ENCODE measurements at regions not wholly inside any gene's neighbourhood (a gene's known extent, or its start where the extent isn't known, plus 50 kb on each side); places are given as distances from the start of the nearest gene placed in this dataset.

DNA sequence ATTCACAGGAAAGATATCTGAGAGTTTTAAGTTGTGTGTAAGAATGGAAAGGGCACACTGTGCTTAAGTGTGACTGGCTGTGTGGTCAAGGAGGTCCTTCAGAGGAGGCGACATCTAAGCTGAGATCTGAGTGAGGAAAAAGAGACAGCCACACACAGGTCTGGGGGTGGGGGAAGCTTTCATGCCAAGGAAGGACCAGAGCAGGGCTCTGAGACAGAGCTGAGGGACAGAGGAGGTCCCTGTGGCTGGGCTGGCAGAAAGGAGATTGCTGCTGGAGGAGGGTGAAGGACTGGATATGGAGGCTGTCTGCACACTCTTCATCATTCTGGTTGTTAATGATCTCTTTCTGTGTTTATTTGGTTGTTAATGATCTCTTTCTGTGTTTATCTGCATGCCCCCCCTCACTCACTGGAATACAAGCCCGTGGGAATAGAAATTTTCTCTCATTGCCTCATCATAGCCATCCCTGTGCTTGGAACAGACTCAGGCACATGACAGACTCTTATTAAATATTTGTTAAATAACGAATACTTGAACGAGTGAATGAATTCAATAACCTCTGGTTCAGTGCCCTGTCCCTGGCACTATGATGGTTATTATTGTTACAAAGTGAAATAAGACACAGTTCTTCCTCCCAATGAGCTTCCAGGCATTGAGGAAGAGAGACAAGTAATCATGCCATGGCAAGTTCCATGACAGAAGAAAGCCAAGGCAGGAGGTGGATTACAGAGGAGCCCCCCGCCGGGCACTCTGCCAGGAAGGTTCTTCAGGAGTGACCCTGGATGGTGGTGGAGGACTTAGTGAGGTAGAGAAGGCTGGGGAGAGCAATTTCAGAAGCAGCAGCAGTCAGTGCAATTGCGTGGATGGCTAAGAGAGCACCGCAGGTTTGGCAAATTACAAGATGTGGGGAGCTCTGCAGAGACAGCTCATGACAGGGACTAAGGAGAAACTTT is 399.4 kb upstream of the HS6ST1 start:
- no peak for ATAC-seq
- Histone ChIP-seq H3K4me1 (no peaks in the 10 kb centered on the region), H3K27ac (no peak overlapping the region), H3K9me3 (no peaks in the 10 kb centered on the region), H3K36me3 (no peaks in the 10 kb centered on the region), H3K27me3 (no peaks in the 10 kb centered on the region), H3K4me3 (no peak overlapping the region)
- TF ChIP-seq, protein P1, sequence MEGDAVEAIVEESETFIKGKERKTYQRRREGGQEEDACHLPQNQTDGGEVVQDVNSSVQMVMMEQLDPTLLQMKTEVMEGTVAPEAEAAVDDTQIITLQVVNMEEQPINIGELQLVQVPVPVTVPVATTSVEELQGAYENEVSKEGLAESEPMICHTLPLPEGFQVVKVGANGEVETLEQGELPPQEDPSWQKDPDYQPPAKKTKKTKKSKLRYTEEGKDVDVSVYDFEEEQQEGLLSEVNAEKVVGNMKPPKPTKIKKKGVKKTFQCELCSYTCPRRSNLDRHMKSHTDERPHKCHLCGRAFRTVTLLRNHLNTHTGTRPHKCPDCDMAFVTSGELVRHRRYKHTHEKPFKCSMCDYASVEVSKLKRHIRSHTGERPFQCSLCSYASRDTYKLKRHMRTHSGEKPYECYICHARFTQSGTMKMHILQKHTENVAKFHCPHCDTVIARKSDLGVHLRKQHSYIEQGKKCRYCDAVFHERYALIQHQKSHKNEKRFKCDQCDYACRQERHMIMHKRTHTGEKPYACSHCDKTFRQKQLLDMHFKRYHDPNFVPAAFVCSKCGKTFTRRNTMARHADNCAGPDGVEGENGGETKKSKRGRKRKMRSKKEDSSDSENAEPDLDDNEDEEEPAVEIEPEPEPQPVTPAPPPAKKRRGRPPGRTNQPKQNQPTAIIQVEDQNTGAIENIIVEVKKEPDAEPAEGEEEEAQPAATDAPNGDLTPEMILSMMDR (IDR thresholded peaks at IDR 0.05 in 4 of 5, conservative IDR thresholded peaks at IDR 0.05 in 1 of 5): no peak
- TF ChIP-seq POLR2A (IDR thresholded peaks at IDR 0.05): no peak
- intact Hi-C loops (cut with DNase I; ENCODE audit: low total_unique reads) (no loop called here), in situ Hi-C loops (cut with MboI; ENCODE audit: low sequenced_read_pairs in 4 of 4) (no loop called here)
- no peak for DNase-seq

DNA sequence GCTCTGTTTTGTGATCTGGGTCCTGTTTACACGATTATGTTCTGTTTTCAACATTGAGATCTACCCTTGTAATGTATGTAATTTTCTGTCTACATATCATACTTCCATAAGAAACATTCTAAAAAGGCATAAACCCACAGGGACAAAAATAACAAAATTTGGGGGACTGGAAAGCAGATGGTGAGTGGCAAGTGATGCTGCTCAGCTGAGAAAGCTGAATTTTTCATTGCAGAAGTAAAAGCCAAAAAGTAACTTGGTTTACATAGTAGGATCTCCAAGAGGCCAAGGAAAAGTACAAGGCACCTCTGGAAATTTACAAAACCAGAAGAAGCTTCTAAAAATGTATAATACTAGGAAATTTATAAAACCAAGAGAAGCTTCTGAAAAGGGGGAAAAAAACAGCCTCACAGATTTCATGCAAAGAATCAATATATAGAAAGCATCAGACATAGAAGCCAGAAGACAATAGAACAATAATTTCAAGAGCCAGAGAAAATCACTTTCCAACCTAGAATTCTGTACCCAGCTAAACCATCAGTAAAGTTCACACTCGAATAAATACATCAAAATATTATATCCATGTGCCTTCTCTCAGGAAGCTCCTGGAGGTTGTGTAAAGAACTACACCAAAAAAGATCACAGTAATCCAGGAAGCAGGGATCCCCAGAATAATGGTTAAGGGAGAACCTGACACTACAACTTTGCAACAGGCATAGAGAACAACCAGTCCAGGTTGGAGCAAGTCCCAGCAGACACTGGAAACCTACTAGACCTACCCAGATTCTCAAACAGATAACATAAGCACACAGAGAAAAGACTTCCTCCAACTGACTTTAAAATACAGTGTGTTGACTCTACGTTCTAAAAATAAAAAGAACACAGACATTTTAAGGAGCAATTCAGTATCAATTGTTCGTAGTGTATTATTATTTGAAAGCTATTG is 401.7 kb upstream of the HS6ST1 start:
- in situ Hi-C loops (cut with MboI; ENCODE audit: low sequenced_read_pairs in 4 of 4): no loop called here
- Histone ChIP-seq H3K27ac (no peak overlapping the region), H3K4me1 (no peaks in the 10 kb centered on the region), H3K4me3 (no peak overlapping the region), H3K27me3 (no peaks in the 10 kb centered on the region), H3K36me3 (no peaks in the 10 kb centered on the region), H3K9me3 (no peaks in the 10 kb centered on the region)
- no peak for TF ChIP-seq POLR2A (IDR thresholded peaks at IDR 0.05)
- TF ChIP-seq, protein P1 (IDR thresholded peaks at IDR 0.05 in 4 of 5, conservative IDR thresholded peaks at IDR 0.05 in 1 of 5): no peak
- intact Hi-C loops (cut with DNase I; ENCODE audit: low total_unique reads): no loop called here
- no peak for ATAC-seq
- DNase-seq: no peak

DNA sequence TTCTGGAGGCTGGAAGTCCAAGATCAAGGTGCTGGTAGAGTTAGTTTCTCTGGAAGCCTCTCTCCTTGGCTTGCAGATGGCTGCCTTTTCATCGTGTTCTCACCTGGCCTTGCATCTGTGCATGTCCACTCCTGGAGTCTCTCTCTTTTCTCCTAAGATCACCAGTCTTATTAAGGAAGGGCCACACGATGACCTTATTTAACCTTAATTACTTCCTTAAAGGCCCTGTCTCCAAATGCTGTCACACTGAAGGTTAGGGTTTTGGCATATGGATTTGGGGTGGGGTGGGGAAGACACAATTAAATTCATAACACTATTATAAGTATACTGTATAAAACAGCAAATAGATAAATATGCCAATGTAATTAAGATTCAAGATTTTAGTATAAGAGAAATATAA is 402.4 kb upstream of the HS6ST1 start:
- H3K27ac ChIP-seq: no peak overlapping the region
- no peaks in the 10 kb centered on the region for H3K4me1 ChIP-seq
- no peaks in the 10 kb centered on the region for H3K27me3 ChIP-seq
- no peak overlapping the region for H3K4me3 ChIP-seq
- intact Hi-C loops (cut with DNase I; ENCODE audit: low total_unique reads): no loop called here
- DNase-seq (no peak), ATAC-seq (no peak)
- TF ChIP-seq, protein P1 (IDR thresholded peaks at IDR 0.05 in 4 of 5, conservative IDR thresholded peaks at IDR 0.05 in 1 of 5): no peak
- TF ChIP-seq POLR2A (IDR thresholded peaks at IDR 0.05): no peak
- in situ Hi-C loops (cut with MboI; ENCODE audit: low sequenced_read_pairs in 4 of 4): no loop called here
- no peaks in the 10 kb centered on the region for H3K36me3 ChIP-seq
- no peaks in the 10 kb centered on the region for H3K9me3 ChIP-seq

DNA sequence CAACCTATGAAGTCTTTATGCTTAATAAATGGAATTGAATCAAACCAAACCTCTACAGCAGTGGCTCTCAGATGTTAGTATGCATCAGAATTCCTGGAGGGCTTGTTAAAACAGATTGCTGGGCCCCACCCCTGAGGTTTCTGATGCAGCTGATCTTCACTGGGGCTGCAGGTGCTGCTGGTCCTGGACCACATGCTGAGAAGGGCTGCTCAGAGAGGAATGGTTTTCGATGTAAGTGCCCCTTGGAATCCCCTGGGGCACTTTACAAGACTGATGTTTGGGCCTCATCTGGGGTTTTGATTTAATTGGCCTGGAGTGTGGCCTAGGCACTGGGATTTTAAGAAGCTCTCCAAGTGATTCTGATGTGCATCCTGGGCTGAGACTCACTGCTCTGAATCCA is 403.8 kb upstream of the HS6ST1 start:
- DNase-seq (no peak), ATAC-seq (no peak)
- no peak for TF ChIP-seq POLR2A (IDR thresholded peaks at IDR 0.05)
- TF ChIP-seq, protein P1 (IDR thresholded peaks at IDR 0.05 in 4 of 5, conservative IDR thresholded peaks at IDR 0.05 in 1 of 5): no peak
- H3K9me3 ChIP-seq: no peaks in the 10 kb centered on the region
- no peaks in the 10 kb centered on the region for H3K36me3 ChIP-seq
- intact Hi-C loops (cut with DNase I; ENCODE audit: low total_unique reads) (no loop called here), in situ Hi-C loops (cut with MboI; ENCODE audit: low sequenced_read_pairs in 4 of 4) (no loop called here)
- H3K4me3 ChIP-seq: no peak overlapping the region
- no peak overlapping the region for H3K27ac ChIP-seq
- H3K27me3 ChIP-seq: no peaks in the 10 kb centered on the region
- H3K4me1 ChIP-seq: no peaks in the 10 kb centered on the region
